ENCODE measurements at regions not wholly inside any gene's neighbourhood (a gene's known extent, or its start where the extent isn't known, plus 50 kb on each side); places are given as distances from the start of the nearest gene placed in this dataset.

DNA sequence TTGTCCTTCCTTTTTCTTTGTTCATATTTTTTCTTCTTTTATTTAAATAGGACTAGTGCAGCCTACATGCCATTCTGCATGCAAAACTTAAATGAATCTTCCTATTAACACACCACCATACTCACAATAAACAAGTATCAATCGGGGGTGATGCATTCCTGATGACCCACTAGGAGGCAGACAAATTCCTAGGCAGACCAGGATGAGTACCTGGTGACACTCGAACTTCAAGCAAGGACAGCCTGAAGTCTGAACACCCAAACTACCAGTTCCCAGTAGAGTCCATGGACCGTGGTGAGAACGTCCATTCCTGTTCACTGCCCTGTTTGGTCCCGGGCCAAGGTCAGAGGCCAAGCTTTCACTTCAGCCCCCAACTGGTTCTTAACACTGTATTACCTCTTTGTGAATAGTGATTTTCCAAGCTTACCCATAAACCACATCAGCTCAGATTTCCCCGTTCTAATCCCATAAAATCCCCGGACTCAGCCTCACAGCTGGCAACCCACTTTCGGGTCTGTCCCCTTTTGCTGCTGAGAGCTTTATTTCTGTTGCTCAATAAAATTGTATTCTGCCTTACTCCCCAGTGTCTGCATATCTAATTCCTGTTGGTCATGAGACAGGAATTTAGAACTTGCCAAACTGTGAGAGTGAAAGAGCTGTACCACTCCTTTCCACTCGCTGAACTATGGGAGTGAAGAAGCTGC, 1286.6 kb downstream of the FSTL5 start:
- no peak for TF ChIP-seq POLR2A (IDR thresholded peaks at IDR 0.05)
- TF ChIP-seq, protein P1, sequence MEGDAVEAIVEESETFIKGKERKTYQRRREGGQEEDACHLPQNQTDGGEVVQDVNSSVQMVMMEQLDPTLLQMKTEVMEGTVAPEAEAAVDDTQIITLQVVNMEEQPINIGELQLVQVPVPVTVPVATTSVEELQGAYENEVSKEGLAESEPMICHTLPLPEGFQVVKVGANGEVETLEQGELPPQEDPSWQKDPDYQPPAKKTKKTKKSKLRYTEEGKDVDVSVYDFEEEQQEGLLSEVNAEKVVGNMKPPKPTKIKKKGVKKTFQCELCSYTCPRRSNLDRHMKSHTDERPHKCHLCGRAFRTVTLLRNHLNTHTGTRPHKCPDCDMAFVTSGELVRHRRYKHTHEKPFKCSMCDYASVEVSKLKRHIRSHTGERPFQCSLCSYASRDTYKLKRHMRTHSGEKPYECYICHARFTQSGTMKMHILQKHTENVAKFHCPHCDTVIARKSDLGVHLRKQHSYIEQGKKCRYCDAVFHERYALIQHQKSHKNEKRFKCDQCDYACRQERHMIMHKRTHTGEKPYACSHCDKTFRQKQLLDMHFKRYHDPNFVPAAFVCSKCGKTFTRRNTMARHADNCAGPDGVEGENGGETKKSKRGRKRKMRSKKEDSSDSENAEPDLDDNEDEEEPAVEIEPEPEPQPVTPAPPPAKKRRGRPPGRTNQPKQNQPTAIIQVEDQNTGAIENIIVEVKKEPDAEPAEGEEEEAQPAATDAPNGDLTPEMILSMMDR (IDR thresholded peaks at IDR 0.05) = no peak

Measured in lower leg skin (tissue), 3 donors.